IPS-20b (cell line): ENCODE measurements at regions not wholly inside any gene's neighbourhood (a gene's known extent, or its start where the extent isn't known, plus 50 kb on each side); places are given as distances from the start of the nearest gene placed in this dataset.

Source experiments
- H3K27ac ChIP-seq: one replicate; pipeline ENCODE4 v1.5.1; 2013; ENCODE audit warnings: low read length
- H3K27me3 ChIP-seq: 2 replicates; pipeline ENCODE4 v1.6.1; 2013; ENCODE audit warnings: mild to moderate bottlenecking, low read length, inconsistent platforms; ENCODE audit not compliant: insufficient read depth
- H3K36me3 ChIP-seq: 2 replicates; pipeline ENCODE4 v1.6.1; 2013; ENCODE audit warnings: low read depth, mild to moderate bottlenecking, inconsistent platforms, low read length, moderate library complexity; ENCODE audit not compliant: insufficient read depth
- H3K4me1 ChIP-seq: 2 replicates; pipeline ENCODE4 v1.6.1; 2013; ENCODE audit warnings: mild to moderate bottlenecking, control low read depth, inconsistent platforms, low read length, moderate library complexity; ENCODE audit not compliant: insufficient read depth
- H3K4me3 ChIP-seq: 2 replicates; pipeline ENCODE4 v1.5.1; 2013; ENCODE audit warnings: mild to moderate bottlenecking, low read length, inconsistent platforms
- H3K9ac ChIP-seq: 2 replicates; pipeline ENCODE4 v1.6.1; 2013; ENCODE audit warnings: low read depth, mild to moderate bottlenecking, inconsistent platforms, low read length, moderate library complexity
- H3K9me3 ChIP-seq: 2 replicates; pipeline ENCODE4 v1.6.1; 2013; ENCODE audit warnings: mild to moderate bottlenecking, low read depth, low read length, inconsistent platforms; ENCODE audit not compliant: insufficient read depth

GRCh38 chr22:26887916-26888315 lies 230.5 kb downstream of the MIAT start:
- Histone ChIP-seq H3K27me3 (no peaks in the 10 kb centered on the region), H3K4me3 (no peak overlapping the region), H3K27ac (no peak overlapping the region), H3K9ac (no peak overlapping the region), H3K4me1 (no peaks in the 10 kb centered on the region; the same call in 1 of the 2 replicates), H3K36me3 (no peaks in the 10 kb centered on the region), H3K9me3 (no peaks in the 10 kb centered on the region)

- peaks cover 4% of the 10 kb centered on the region; the same call in 1 of the 2 replicates for H3K4me1 ChIP-seq
- no peak overlapping the region for H3K9ac ChIP-seq
- no peak overlapping the region for H3K27ac ChIP-seq
- H3K36me3 ChIP-seq = no peaks in the 10 kb centered on the region
- no peaks in the 10 kb centered on the region for H3K9me3 ChIP-seq
- H3K27me3 ChIP-seq = no peaks in the 10 kb centered on the region
- H3K4me3 ChIP-seq = no peak overlapping the region
These were observed 231.5 kb downstream of the MIAT start for GRCh38 chr22:26888887-26889286.

- Histone ChIP-seq H3K27me3 (no peaks in the 10 kb centered on the region), H3K9ac (no peak overlapping the region), H3K4me3 (no peak overlapping the region), H3K27ac (no peak overlapping the region), H3K4me1 (peaks cover 7% of the 10 kb centered on the region; the same call in 1 of the 2 replicates), H3K9me3 (no peaks in the 10 kb centered on the region), H3K36me3 (no peaks in the 10 kb centered on the region)
These were observed 232.4 kb downstream of the MIAT start for GRCh38 chr22:26889802-26890201.

GRCh38 chr22:26890870-26891269 lies 233.5 kb downstream of the MIAT start:
- H3K4me1 ChIP-seq = peaks cover 7% of the 10 kb centered on the region; the same call in 1 of the 2 replicates
- H3K36me3 ChIP-seq = no peaks in the 10 kb centered on the region
- H3K27me3 ChIP-seq = no peaks in the 10 kb centered on the region
- no peak overlapping the region for H3K27ac ChIP-seq
- H3K9ac ChIP-seq = no peak overlapping the region
- H3K4me3 ChIP-seq = no peak overlapping the region
- H3K9me3 ChIP-seq = no peaks in the 10 kb centered on the region

DNA sequence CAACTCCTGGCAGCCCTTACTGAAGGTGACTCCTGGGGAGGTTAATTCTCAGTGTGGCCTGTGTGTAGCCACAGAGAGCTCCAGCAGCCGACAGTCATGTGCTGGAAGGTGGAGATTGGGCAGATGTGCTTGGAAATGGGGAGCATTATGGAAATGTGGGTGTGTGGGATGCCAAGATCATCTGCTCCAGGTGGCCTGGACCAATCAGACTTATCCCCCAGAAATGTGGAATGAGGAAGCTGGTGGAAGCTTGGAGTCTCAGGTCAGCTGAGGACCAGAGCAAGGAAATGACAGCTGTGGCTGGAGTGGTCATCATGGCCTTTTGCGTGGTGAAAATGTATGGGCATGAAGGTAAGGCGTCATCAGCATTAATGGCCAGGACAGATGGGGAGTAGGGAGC lies 234.0 kb downstream of the MIAT start:
- Histone ChIP-seq H3K36me3 (no peaks in the 10 kb centered on the region), H3K27ac (no peak overlapping the region), H3K9me3 (no peaks in the 10 kb centered on the region), H3K9ac (no peak overlapping the region), H3K4me1 (peaks cover 7% of the 10 kb centered on the region; the same call in 1 of the 2 replicates), H3K27me3 (no peaks in the 10 kb centered on the region), H3K4me3 (no peak overlapping the region)

DNA sequence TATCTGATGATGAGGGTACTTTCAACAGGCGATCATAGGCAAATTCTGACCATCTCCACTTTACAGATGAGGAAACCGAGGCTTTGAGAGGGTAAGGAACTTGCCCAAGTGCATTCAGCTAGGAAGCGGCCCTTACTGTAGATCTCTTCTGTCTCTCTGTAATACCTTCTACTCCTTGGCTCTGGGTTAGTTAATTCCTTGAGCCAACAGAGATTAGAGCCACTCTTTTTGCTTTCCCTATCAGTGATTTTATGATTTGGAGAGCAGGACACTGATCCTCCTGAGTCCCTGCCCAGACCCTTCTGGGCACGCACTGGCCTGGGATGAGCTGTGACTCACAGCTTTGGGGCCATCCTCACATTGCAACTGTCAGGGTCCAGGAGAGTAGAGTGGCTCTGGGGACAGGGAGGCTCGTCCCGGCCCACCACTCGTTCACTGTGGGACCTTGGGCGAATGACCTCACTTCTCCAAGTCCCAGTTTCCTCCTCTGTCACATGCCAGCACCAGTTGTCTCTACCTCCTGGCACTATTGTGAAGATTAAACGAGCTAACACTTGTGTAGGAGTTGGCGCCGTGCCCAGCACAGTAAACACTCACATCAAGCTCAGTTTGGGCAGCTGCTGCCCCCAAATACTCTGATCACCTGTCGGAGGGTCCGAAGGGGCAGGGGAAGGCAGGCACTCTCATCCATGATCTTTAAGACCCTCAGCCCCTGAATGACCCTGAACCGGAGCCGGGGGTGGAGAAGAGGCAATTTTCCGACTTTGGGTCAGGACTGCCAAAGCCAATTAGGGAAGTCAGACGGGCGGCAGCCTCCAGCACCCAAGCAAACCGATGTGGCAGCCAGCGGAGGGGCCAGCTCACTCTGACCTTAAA lies 235.0 kb downstream of the MIAT start:
- Histone ChIP-seq H3K27ac (no peak overlapping the region), H3K4me1 (peaks cover 7% of the 10 kb centered on the region; the same call in 1 of the 2 replicates), H3K4me3 (no peak overlapping the region)

GRCh38 chr22:26893173-26894110 lies 236.1 kb downstream of the MIAT start:
- Histone ChIP-seq H3K27me3 (no peaks in the 10 kb centered on the region), H3K9ac (no peak overlapping the region), H3K4me3 (no peak overlapping the region), H3K27ac (no peak overlapping the region), H3K9me3 (no peaks in the 10 kb centered on the region), H3K36me3 (no peaks in the 10 kb centered on the region), H3K4me1 (peaks cover 7% of the 10 kb centered on the region; the same call in 1 of the 2 replicates)

More for the DNA sequence above, 235.0 kb downstream of the MIAT start:
- no peaks in the 10 kb centered on the region for H3K27me3 ChIP-seq
- no peaks in the 10 kb centered on the region for H3K36me3 ChIP-seq
- no peak overlapping the region for H3K9ac ChIP-seq
- H3K9me3 ChIP-seq = no peaks in the 10 kb centered on the region

DNA sequence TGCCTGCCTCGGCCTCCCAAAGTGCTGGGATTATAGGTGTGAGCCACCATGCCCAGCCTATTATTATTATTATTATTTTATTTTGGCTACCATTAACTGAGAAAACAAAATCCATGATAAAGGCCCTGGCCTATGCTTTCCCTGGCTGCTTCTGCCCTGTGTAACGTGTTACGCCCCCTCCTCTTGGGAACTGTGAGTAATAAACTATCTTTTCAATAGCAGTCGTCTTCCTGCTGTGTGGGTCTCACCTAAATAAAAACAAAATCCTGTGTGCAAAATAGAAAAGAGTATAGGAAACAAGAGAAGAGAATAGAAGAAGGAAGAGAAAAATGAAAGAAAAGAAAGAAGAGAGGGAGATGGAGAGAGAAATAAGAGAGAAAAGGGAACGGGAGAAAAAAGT lies 237.0 kb downstream of the MIAT start:
- Histone ChIP-seq H3K9ac (no peak overlapping the region), H3K36me3 (no peaks in the 10 kb centered on the region), H3K9me3 (no peaks in the 10 kb centered on the region), H3K27me3 (no peaks in the 10 kb centered on the region), H3K4me1 (peaks cover 7% of the 10 kb centered on the region; the same call in 1 of the 2 replicates), H3K27ac (no peak overlapping the region), H3K4me3 (no peak overlapping the region)

- no peaks in the 10 kb centered on the region for H3K9me3 ChIP-seq
- H3K36me3 ChIP-seq = no peaks in the 10 kb centered on the region
- no peaks in the 10 kb centered on the region for H3K27me3 ChIP-seq
- H3K4me1 ChIP-seq = peaks cover 7% of the 10 kb centered on the region; the same call in 1 of the 2 replicates
- H3K27ac ChIP-seq = no peak overlapping the region
- H3K4me3 ChIP-seq = no peak overlapping the region
- H3K9ac ChIP-seq = no peak overlapping the region
These were observed 237.5 kb downstream of the MIAT start for GRCh38 chr22:26894766-26895485.

DNA sequence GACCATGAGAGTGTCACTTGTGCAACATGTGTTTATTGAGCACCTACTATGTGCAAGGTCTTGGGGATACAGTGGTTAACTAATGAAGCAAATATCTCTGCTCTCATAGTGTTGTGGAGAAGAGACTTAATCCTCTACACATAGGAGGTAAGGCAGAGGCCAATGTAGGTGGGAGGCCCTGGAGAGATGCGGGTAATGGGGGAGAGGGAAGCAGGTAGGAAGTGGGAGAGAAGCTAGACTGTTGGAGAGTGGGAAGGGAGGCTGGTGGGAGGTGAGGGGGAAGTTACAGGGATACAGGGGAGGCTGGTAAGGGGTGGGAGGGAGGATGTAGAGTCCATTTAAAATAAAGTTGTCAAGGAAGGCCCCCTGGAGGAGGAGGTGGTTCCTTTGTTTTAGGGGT lies 240.0 kb downstream of the MIAT start:
- Histone ChIP-seq H3K9me3 (no peaks in the 10 kb centered on the region), H3K4me1 (peaks cover 14% of the 10 kb centered on the region; the same call in 1 of the 2 replicates), H3K4me3 (no peak overlapping the region), H3K36me3 (no peaks in the 10 kb centered on the region), H3K27me3 (no peaks in the 10 kb centered on the region), H3K27ac (no peak overlapping the region), H3K9ac (no peak overlapping the region)

DNA sequence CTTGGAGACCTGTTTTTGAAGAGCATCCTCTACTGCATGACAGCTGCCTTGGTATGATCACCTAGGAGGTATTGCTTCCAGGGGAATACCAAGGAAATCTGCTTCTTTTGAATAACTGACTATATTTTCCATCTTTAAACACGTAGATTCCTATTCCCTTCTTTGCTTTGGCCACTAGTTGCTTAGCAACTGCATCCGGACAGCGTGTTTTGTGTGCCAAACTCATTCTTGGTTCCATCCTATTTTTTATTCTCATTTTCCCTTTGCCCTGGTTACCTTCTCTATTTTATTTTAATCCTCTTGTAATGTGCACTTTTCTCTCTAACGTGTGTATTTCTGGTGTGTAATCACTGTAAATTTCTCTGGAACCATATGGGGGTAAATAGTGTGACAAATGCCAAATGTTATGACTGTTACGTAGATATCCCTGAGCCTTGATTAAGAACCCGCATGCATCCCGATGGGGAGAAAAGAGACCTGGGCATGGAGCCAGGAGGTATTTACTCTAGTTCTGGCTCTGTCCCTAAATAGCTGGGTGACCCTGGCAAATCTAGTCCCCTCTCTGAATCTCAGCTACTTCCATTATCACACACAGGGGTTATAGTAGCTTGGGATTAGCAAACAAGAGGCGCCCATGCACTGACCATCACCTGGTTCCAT lies 241.7 kb downstream of the MIAT start:
- Histone ChIP-seq H3K9ac (no peak overlapping the region), H3K36me3 (no peaks in the 10 kb centered on the region), H3K27me3 (peaks cover 5% of the 10 kb centered on the region), H3K4me3 (no peak overlapping the region), H3K9me3 (no peaks in the 10 kb centered on the region), H3K27ac (no peak overlapping the region), H3K4me1 (peaks cover 12% of the 10 kb centered on the region)
